Activated T-cell treated with anti-CD3 and anti-CD28 coated beads, Interleukin-2, amount 50 U/mL, for 72 hours (primary cell): ENCODE measurements at regions not wholly inside any gene's neighbourhood (a gene's known extent, or its start where the extent isn't known, plus 50 kb on each side); places are given as distances from the start of the nearest gene placed in this dataset.
"Not testable (repeated sequence)": the region's sequence is repeated elsewhere in the genome, so short reads cannot be mapped to it uniquely, and the experiment has no call there.

Source experiments
- ATAC-seq, 2 donors: fragments of 150-1000 bp; cut with Tn5 transposase; replicated peaks in 1 of 2; 2 replicates each; pipeline ENCODE4 v1.10.0; 2021; ENCODE audit warnings: moderate library complexity in 2 of 2, mild to moderate bottlenecking in 1 of 2
- DNase-seq, 2 donors: peaks; one replicate each; pipeline ENCODE4 v3.0.0; 2021 to 2022; ENCODE audit warnings: mixed read lengths in 1 of 2
- H3K27ac Mint-ChIP-seq: one replicate; pipeline ENCODE4 v1.8.0; 2022; ENCODE audit warnings: mild to moderate bottlenecking, moderate library complexity, mixed read lengths
- H3K27me3 Mint-ChIP-seq: one replicate; pipeline ENCODE4 v1.8.0; 2022; ENCODE audit warnings: low read depth, mixed read lengths
- H3K36me3 Mint-ChIP-seq, 2 donors: one replicate each; pipeline ENCODE4 v1.8.0; 2022; ENCODE audit warnings: mixed read lengths in 2 of 2, mild to moderate bottlenecking in 1 of 2; ENCODE audit not compliant: insufficient read depth in 2 of 2
- H3K4me1 Mint-ChIP-seq: one replicate; pipeline ENCODE4 v1.8.0; 2022; ENCODE audit warnings: low read depth, mixed read lengths
- H3K4me3 Mint-ChIP-seq, 2 donors: one replicate each; pipeline ENCODE4 v1.8.0; 2022; ENCODE audit warnings: mild to moderate bottlenecking in 2 of 2, mixed read lengths in 2 of 2, moderate library complexity in 2 of 2
- H3K9me3 Mint-ChIP-seq, 2 donors: one replicate each; pipeline ENCODE4 v1.8.0; 2022; ENCODE audit warnings: mixed read lengths in 2 of 2

DNA sequence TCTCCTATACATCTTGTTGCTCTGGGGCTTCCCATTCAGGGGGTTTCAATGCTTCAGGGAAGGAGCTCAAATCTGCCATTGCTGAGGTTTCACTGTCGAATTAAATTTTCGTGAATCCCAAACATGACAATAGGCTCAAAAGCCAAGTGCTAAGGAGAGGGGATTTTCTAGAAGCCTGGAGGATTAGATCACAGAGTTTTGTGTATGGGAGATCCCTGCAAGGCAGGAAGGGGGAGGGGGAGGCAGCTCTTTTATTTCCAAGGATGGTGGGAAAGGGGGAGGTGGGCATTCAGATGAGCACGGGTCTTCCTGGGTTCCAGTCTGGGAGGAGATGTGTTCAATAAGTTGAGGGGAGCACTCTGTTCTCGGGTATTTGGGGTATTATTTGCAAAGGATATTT, 69.9 kb upstream of the DLG1 start:
- no peak overlapping the region for H3K4me3 Mint-ChIP-seq
- peaks cover 37% of the 10 kb centered on the region for H3K27me3 Mint-ChIP-seq
- H3K27ac Mint-ChIP-seq, result no peak overlapping the region
- no peaks in the 10 kb centered on the region for H3K4me1 Mint-ChIP-seq
- H3K36me3 Mint-ChIP-seq, result no peaks in the 10 kb centered on the region
- DNase-seq, result no peak
- no peak for ATAC-seq
- H3K9me3 Mint-ChIP-seq, result no peaks in the 10 kb centered on the region

DNA sequence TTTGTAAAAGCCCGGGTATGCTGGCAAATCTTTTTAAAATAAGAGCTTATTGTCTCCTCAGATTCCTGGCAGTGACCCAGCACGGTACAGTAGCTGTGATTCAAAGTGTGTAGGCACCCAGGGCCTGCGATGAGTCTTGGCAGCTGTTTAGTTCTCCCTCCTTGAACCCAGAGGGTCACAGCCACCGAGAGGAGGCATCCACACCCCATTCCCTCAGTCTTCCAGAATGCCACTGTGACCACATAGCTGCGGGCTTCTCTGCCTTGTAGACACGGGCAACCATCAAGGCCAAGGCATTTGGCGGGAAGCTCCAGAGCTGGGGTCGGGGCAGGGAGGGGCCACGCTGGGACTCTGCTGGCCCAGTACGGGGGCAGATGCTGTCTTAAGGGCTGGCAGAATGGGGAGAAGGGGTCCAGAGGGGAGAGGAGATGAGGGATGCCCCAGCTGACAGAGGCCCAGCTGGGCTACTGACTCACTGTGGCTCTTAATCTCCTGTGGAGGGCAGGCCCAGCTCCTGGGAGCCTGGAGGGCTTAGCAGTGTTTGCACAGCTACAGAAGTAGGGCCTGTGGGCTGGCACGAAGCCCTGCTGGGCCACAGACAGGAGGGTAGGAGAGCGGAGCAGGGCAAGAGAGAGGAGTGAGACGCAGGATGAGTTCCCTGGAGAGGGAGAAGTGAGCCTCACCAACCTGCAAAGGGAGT, 68.8 kb upstream of the DLG1 start:
- ATAC-seq (no peak), DNase-seq (no peak)
- H3K9me3 Mint-ChIP-seq, result no peaks in the 10 kb centered on the region
- no peak overlapping the region for H3K4me3 Mint-ChIP-seq
- H3K27me3 Mint-ChIP-seq, result peaks cover 37% of the 10 kb centered on the region
- no peak overlapping the region for H3K27ac Mint-ChIP-seq
- H3K4me1 Mint-ChIP-seq, result no peaks in the 10 kb centered on the region
- H3K36me3 Mint-ChIP-seq, result no peaks in the 10 kb centered on the region

GRCh38 chr3:197366301-197367044, 68.1 kb upstream of the DLG1 start:
- no peak for ATAC-seq

GRCh38 chr3:197365586-197365985, 67.2 kb upstream of the DLG1 start:
- peaks cover 2 to 5% of the 10 kb centered on the region in 2 donors for H3K36me3 Mint-ChIP-seq
- H3K9me3 Mint-ChIP-seq, result peaks cover 2 to 4% of the 10 kb centered on the region in 2 donors
- ATAC-seq (no peak), DNase-seq (no peak)
- H3K27me3 Mint-ChIP-seq, result peaks cover 43% of the 10 kb centered on the region
- no peak overlapping the region for H3K27ac Mint-ChIP-seq
- no peak overlapping the region for H3K4me3 Mint-ChIP-seq
- no peaks in the 10 kb centered on the region for H3K4me1 Mint-ChIP-seq

More at GRCh38 chr3:197366301-197367044, 68.1 kb upstream of the DLG1 start:
- H3K36me3 Mint-ChIP-seq, result peaks cover 0 to 2% of the 10 kb centered on the region in 2 donors
- no peak overlapping the region for H3K27ac Mint-ChIP-seq
- DNase-seq, result no peak
- peaks cover 38% of the 10 kb centered on the region for H3K27me3 Mint-ChIP-seq
- H3K4me3 Mint-ChIP-seq, result no peak overlapping the region
- no peaks in the 10 kb centered on the region for H3K9me3 Mint-ChIP-seq
- no peaks in the 10 kb centered on the region for H3K4me1 Mint-ChIP-seq

DNA sequence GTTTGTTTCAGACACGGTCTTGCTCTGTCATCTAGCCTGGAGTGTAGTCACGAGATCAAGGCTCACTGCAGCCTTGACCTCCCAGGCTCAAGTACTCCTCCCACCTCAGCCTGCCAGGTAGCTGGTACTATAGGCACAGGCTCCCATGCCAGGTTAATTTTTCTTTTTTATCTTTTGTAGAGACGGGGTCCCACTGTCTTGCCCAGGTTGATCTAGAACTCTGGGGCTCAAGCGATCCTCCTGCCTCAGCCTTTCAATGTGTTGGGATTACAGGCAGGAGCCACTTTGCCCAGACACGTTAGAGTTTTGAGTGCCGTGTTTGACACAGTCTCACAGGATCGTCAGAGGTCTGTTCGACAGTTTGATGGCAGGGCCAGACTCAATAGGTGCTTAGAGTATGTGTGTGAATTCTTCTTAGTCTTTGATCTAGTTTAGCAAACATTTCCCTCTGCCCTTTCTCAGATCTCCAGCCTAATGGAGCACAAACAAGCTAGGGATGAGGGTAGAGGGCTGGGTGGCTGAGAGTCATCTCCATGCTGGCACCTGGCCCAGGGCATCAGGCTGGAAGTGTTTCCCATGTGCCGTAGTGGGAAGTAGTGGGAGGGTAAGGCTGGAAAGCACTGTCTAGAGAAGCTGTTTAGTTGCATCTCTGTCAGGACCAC, 66.1 kb upstream of the DLG1 start:
- Mint-ChIP-seq H3K9me3 (peaks cover 6 to 7% of the 10 kb centered on the region in 2 donors), H3K36me3 (peaks cover 7 to 11% of the 10 kb centered on the region in 2 donors), H3K4me1 (no peaks in the 10 kb centered on the region), H3K4me3 (no peak overlapping the region), H3K27me3 (peaks cover 43% of the 10 kb centered on the region), H3K27ac (no peak overlapping the region)
- no peak for DNase-seq
- no peak for ATAC-seq

- H3K27me3 Mint-ChIP-seq, result peaks cover 42% of the 10 kb centered on the region
Measured at GRCh38 chr3:197363553-197364409, 65.4 kb upstream of the DLG1 start.

DNA sequence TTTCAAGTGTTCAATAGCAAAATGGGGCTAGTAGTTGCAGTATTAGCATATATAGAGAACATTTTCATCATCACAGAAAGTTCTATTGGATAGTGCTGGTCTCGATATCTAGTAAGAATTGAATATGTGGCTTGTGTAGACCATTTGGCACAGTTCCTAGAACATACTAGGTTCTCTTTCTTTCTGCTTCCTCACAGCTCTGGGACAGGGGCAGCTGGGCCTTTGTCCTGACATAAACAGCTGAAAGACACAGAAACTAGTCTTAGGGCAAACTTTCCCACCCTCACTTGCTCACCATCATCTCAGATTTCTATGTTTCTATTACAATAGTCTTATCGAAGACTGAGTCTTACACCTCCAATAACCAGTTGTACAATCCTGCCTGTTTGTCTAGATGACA, 63.7 kb upstream of the DLG1 start:
- DNase-seq (no peak), ATAC-seq (no peak)
- Mint-ChIP-seq H3K4me1 (no peaks in the 10 kb centered on the region), H3K27me3 (peaks cover 34% of the 10 kb centered on the region), H3K27ac (no peak overlapping the region), H3K9me3 (peaks cover 8 to 9% of the 10 kb centered on the region in 2 donors), H3K4me3 (no peak overlapping the region), H3K36me3 (peaks cover 9 to 14% of the 10 kb centered on the region in 2 donors)

More at GRCh38 chr3:197363553-197364409, 65.4 kb upstream of the DLG1 start:
- peaks cover 8 to 9% of the 10 kb centered on the region in 2 donors for H3K9me3 Mint-ChIP-seq
- H3K4me1 Mint-ChIP-seq, result no peaks in the 10 kb centered on the region
- no peak for DNase-seq
- no peak for ATAC-seq
- peaks cover 9 to 14% of the 10 kb centered on the region in 2 donors for H3K36me3 Mint-ChIP-seq
- no peak overlapping the region for H3K4me3 Mint-ChIP-seq
- H3K27ac Mint-ChIP-seq, result no peak overlapping the region

DNA sequence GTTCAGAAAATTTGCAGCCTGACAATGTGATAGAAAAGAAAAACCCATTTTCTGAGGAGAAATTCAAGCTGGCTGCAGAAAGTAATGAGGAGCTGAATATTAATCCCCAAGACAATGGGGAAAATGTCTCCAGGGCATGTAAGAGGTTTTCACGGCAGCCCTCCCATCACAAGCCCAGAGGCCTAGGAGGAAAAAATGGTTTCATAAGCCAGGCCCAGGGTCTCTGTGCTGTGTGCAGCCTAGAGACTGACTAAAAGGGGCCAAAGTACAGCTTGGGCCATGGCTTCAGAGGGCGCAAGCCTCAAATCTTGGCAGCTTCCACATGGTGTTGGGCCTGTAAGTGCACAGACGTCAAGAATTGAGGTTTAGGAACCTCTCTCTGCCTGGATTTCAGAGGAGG, 61.7 kb upstream of the DLG1 start:
- H3K9me3 Mint-ChIP-seq, ATAC-seq, H3K27ac Mint-ChIP-seq, DNase-seq, H3K4me3 Mint-ChIP-seq, H3K4me1 Mint-ChIP-seq: not testable (repeated sequence)
- Mint-ChIP-seq H3K36me3 (peaks cover 9 to 14% of the 10 kb centered on the region in 2 donors), H3K27me3 (peaks cover 29% of the 10 kb centered on the region)

DNA sequence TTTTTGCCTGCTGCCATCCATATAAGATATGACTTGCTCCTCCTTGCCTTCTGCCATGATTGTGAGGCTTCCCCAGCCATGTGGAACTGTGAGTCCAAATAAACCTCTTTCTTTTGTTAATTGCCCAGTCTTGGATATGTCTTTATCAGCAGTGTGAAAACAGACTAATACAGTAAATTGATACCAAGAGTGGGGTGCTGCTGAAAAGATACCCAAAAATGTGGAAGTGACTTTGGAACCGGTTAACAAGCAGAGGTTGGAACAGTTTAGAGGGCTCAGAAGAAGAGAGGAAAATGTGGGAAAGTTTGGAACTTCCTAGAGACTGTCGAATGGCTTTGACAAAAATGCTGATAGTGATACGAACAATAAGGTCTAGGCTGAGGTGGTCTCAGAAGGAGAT, 61.1 kb upstream of the DLG1 start:
- not testable (repeated sequence) for H3K4me1 Mint-ChIP-seq, H3K9me3 Mint-ChIP-seq, H3K4me3 Mint-ChIP-seq, ATAC-seq, H3K27ac Mint-ChIP-seq, DNase-seq
- Mint-ChIP-seq H3K36me3 (peaks cover 9 to 14% of the 10 kb centered on the region in 2 donors), H3K27me3 (peaks cover 25% of the 10 kb centered on the region)

DNA sequence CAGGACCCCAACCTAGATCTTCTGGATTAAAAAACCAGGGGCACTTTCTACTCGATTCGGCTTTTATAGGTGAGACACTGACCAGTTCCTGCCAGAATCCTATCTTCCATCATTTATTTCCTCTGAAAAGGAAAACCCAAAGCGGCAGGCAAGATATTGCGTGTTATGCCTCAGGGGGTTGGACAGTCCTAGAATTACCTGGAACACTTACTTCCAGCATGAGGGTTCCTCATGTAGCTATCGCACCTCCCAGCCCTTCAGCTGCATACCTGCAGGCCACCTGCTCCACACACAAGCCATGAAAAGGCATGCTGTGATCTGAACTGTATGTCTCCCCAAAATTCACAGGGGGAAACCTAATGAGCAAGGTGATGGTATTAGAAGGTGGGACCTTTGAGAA, 58.3 kb upstream of the DLG1 start:
- no peak for ATAC-seq
- DNase-seq, result no peak
- Mint-ChIP-seq H3K27ac (no peak overlapping the region), H3K4me3 (no peak overlapping the region), H3K27me3 (peaks cover 21% of the 10 kb centered on the region), H3K4me1 (no peaks in the 10 kb centered on the region), H3K36me3 (peaks cover 9 to 14% of the 10 kb centered on the region in 2 donors), H3K9me3 (peaks cover 8 to 9% of the 10 kb centered on the region in 2 donors)

- ATAC-seq, result no peak
- DNase-seq, result no peak
- Mint-ChIP-seq H3K36me3 (peaks cover 8 to 10% of the 10 kb centered on the region in 2 donors), H3K4me3 (no peak overlapping the region), H3K9me3 (peaks cover 7 to 8% of the 10 kb centered on the region in 2 donors), H3K27me3 (peaks cover 18% of the 10 kb centered on the region), H3K4me1 (no peaks in the 10 kb centered on the region), H3K27ac (no peak overlapping the region)
Measured at GRCh38 chr3:197356275-197356674, 57.9 kb upstream of the DLG1 start.

- Mint-ChIP-seq H3K4me3 (no peak overlapping the region), H3K4me1 (no peaks in the 10 kb centered on the region), H3K9me3 (peaks cover 5 to 6% of the 10 kb centered on the region in 2 donors), H3K27me3 (peaks cover 15% of the 10 kb centered on the region), H3K27ac (no peak overlapping the region), H3K36me3 (peaks cover 7 to 9% of the 10 kb centered on the region in 2 donors)
- ATAC-seq (no peak), DNase-seq (no peak)
Measured at GRCh38 chr3:197355713-197356112, 57.3 kb upstream of the DLG1 start.
